GM13977 (cell line): ENCODE measurements at regions not wholly inside any gene's neighbourhood (a gene's known extent, or its start where the extent isn't known, plus 50 kb on each side); places are given as distances from the start of the nearest gene placed in this dataset.

ENCODE experiments used
- DNase-seq: peaks from one replicate; pipeline ENCODE4 v3.0.0; 2012; ENCODE audit warnings: low spot score
- in situ Hi-C: fragments of 300-500 bp; cut with MboI; formaldehyde crosslinking; loops from one replicate; pipeline ENCODE4 v1.12.0; 2022; ENCODE audit warnings: low sequenced_read_pairs, low pct_unique_long_range_greater_than_20kb, mixed read lengths, inconsistent platforms; ENCODE audit not compliant: unreplicated experiment
- TF ChIP-seq, protein P1 (sequence below): IDR thresholded peaks from 2 replicates; pipeline ENCODE4 v1.5.1; 2012; ENCODE audit warnings: mild to moderate bottlenecking, control low read depth; ENCODE audit not compliant: insufficient read depth; ENCODE audit errors: extremely low read depth, missing control alignments

DNA sequence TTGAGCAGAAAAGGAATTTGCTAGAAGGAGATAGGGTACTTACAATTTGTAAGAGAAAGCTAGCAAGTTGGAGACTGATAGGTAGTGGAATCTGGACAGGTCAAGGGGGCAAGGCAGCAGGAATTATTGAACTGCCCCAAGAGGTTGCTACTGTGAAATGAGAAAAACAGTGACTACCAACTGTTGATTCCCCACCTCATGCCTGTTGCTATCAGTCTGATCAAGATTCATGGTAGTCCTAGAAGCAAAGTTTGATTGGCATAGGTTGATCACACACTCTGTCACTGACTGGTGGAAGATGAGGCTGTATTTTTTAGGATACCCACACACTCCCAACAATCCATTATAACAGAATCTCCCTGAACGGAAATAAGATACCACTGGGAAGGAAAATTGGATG lies 89.4 kb upstream of the IGF1 start:
- TF ChIP-seq, protein P1, sequence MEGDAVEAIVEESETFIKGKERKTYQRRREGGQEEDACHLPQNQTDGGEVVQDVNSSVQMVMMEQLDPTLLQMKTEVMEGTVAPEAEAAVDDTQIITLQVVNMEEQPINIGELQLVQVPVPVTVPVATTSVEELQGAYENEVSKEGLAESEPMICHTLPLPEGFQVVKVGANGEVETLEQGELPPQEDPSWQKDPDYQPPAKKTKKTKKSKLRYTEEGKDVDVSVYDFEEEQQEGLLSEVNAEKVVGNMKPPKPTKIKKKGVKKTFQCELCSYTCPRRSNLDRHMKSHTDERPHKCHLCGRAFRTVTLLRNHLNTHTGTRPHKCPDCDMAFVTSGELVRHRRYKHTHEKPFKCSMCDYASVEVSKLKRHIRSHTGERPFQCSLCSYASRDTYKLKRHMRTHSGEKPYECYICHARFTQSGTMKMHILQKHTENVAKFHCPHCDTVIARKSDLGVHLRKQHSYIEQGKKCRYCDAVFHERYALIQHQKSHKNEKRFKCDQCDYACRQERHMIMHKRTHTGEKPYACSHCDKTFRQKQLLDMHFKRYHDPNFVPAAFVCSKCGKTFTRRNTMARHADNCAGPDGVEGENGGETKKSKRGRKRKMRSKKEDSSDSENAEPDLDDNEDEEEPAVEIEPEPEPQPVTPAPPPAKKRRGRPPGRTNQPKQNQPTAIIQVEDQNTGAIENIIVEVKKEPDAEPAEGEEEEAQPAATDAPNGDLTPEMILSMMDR = no peak
- in situ Hi-C loops = no loop called here
- no peak for DNase-seq

- in situ Hi-C loops = no loop called here
- TF ChIP-seq, protein P1 = no peak
Measured at GRCh38 chr12:102568276-102568675, 87.9 kb upstream of the IGF1 start.

GRCh38 chr12:102567031-102567985 lies 86.9 kb upstream of the IGF1 start:
- in situ Hi-C loops = no loop called here
- no peak for DNase-seq
- TF ChIP-seq, protein P1 = no peak

More at GRCh38 chr12:102568276-102568675, 87.9 kb upstream of the IGF1 start:
- DNase-seq = no peak

DNA sequence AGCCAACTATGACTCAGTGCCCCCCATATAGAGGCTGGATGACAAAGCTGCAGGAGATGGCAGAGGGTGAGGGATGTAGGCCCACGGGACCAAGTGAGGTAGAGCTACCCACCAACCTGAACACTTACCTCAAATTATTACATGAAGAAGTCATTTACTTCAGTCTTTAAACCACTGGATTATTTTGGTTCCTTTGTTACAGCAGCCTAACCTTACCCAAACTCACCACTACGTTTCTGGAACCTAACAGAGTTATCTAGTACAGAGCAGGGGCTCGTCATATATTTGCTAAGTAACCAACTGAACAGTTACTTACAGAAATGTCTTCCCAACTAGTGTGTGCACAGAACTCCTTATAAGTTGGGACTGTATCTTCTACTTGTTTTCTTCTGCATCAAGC lies 85.2 kb upstream of the IGF1 start:
- in situ Hi-C loops = no loop called here
- no peak for DNase-seq
- TF ChIP-seq, protein P1 = no peak

GRCh38 chr12:102564026-102564425 lies 83.7 kb upstream of the IGF1 start:
- TF ChIP-seq, protein P1 = no peak
- in situ Hi-C loops = no loop called here
- DNase-seq = no peak

DNA sequence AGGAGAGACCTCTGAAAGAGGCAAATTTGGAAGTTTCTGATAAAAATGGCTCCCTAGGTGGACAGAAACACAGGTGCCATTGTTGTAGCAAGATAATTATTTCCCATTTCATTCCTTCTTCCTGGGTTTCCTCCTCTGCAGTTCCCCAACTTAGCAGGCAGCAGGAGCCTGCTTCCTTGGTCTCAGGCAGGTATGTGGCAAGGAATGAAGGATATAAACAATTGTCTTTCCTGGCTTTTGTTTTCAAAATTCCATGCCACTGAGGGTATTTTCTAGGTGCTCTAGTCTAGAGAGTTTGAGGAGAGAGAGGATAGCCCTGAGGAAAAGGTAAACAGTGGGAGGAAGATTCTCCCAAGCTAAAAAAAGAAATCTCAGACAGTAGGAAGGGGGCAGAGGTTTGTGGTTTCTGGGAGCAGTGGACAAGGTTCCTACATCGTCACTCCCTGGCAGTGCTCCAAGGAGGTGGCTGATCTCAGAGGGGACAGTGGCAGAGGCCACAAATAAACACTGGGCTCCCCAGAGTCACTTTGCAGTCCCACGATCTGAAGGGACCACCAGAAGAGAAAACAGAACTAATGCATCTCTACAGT lies 82.6 kb upstream of the IGF1 start:
- in situ Hi-C loops = no loop called here
- TF ChIP-seq, protein P1 = no peak
- no peak for DNase-seq
